ENCODE measurements at regions not wholly inside any gene's neighbourhood (a gene's known extent, or its start where the extent isn't known, plus 50 kb on each side); places are given as distances from the start of the nearest gene placed in this dataset.
"Not testable (repeated sequence)": the region's sequence is repeated elsewhere in the genome, so short reads cannot be mapped to it uniquely, and the experiment has no call there.

- H3K4me1 Mint-ChIP-seq, H3K27me3 Mint-ChIP-seq, H3K9me3 Mint-ChIP-seq, H3K36me3 Mint-ChIP-seq, H3K4me3 Mint-ChIP-seq, H3K27ac Mint-ChIP-seq: not testable (repeated sequence)
These were observed 174.4 kb upstream of the C1QTNF3 start for GRCh38 chr5:34217386-34217785.

- not testable (repeated sequence) for H3K36me3 Mint-ChIP-seq, H3K4me3 Mint-ChIP-seq, H3K9me3 Mint-ChIP-seq, H3K4me1 Mint-ChIP-seq, H3K27ac Mint-ChIP-seq, H3K27me3 Mint-ChIP-seq
These were observed 178.5 kb upstream of the C1QTNF3 start for GRCh38 chr5:34221329-34222073.

GRCh38 chr5:34223158-34223557, 180.1 kb upstream of the C1QTNF3 start:
- H3K27me3 Mint-ChIP-seq, H3K9me3 Mint-ChIP-seq, H3K4me1 Mint-ChIP-seq, H3K4me3 Mint-ChIP-seq, H3K36me3 Mint-ChIP-seq, H3K27ac Mint-ChIP-seq: not testable (repeated sequence)

GRCh38 chr5:34230402-34230801, 187.4 kb upstream of the C1QTNF3 start:
- H3K27me3 Mint-ChIP-seq, H3K36me3 Mint-ChIP-seq, H3K27ac Mint-ChIP-seq, H3K9me3 Mint-ChIP-seq, H3K4me3 Mint-ChIP-seq, H3K4me1 Mint-ChIP-seq: not testable (repeated sequence)

GRCh38 chr5:34243802-34244201, 200.8 kb upstream of the C1QTNF3 start:
- not testable (repeated sequence) for H3K27me3 Mint-ChIP-seq, H3K36me3 Mint-ChIP-seq, H3K9me3 Mint-ChIP-seq
- Mint-ChIP-seq H3K4me3 (peak overlapping the region; percentile 81 to 95 (median 94)), H3K27ac (peak overlapping the region in 2 of 3 donors; percentile 86 to 94), H3K4me1 (peaks cover 0 to 14% (median 8%) of the 10 kb centered on the region in 3 donors)

DNA sequence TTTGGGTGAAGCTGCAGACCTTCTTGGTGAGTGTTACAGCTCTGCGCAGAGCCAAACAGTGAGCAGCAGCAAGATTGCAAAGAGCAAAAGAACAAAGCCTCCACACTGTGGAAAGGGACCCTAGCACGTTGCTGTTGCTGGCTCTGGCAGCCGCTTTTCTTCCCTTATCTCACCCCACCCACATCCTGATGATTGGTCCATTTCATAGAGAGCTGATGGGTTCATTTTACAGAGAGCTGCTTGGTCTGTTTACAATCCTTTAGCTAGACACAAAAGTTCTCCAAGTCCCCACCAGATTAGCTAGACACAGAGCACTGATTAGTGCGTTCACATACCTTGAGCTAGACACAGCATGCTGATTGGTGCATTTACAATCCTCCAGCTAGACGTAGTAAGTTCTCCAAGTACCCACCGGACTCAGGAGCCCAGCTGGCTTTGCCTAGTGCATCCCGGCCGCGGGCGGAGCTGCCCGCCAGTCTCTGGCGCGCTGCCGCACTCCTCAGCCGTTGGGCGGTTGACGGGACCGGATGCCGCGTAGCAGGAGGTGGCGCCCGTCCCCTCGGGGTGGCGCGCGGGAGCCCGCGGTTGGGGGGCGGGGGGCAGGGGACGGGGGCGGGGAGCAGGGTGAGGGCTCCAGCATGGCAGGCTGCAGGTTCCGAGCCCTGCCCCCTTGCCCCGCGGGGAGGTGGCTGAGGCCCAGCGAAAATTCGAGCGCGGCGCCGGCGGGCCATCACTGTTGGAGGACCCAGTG, 201.4 kb upstream of the C1QTNF3 start:
- H3K4me3 Mint-ChIP-seq = peak overlapping the region; percentile 81 to 95 (median 94)
- not testable (repeated sequence) for H3K27me3 Mint-ChIP-seq, H3K9me3 Mint-ChIP-seq, H3K36me3 Mint-ChIP-seq
- peaks cover 0 to 14% (median 8%) of the 10 kb centered on the region in 3 donors for H3K4me1 Mint-ChIP-seq
- H3K27ac Mint-ChIP-seq = peak overlapping the region in 2 of 3 donors; percentile 86 to 94

GRCh38 chr5:34245032-34245394, 202.0 kb upstream of the C1QTNF3 start:
- Mint-ChIP-seq H3K4me3 (peak overlapping the region in 1 of 4 donors; percentile 80), H3K27ac (peak overlapping the region in 1 of 3 donors; percentile 59)
- not testable (repeated sequence) for H3K27me3 Mint-ChIP-seq

DNA sequence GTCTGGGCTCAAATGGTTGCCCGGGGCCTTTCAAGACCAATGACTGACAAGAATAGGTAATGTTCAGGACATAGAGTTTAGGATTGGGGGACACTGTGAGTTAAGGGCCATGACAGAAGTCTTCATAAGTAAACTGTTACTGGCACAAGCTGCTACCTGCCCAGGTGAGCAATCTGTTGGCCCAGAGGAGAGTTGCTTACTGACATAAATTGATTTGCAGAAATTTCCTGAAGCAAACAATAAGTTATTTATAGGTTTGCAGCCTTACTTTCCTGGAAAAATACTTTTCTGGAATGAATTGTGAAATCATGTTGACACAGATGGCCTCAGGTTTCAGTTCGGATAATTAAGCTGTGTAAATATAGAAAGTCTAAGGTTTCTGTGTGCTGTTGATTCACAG, 202.8 kb upstream of the C1QTNF3 start:
- H3K27ac Mint-ChIP-seq = peak overlapping the region in 2 of 3 donors; percentile 47 to 64
- H3K4me3 Mint-ChIP-seq = peak overlapping the region; percentile 55 to 76 (median 75)
- H3K27me3 Mint-ChIP-seq, H3K36me3 Mint-ChIP-seq, H3K9me3 Mint-ChIP-seq: not testable (repeated sequence)
- peaks cover 0 to 13% (median 7%) of the 10 kb centered on the region in 3 donors for H3K4me1 Mint-ChIP-seq

More at GRCh38 chr5:34245032-34245394, 202.0 kb upstream of the C1QTNF3 start:
- H3K36me3 Mint-ChIP-seq, H3K9me3 Mint-ChIP-seq: not testable (repeated sequence)
- H3K4me1 Mint-ChIP-seq = peaks cover 0 to 13% (median 7%) of the 10 kb centered on the region in 3 donors

- H3K4me3 Mint-ChIP-seq, H3K4me1 Mint-ChIP-seq, H3K9me3 Mint-ChIP-seq, H3K27ac Mint-ChIP-seq, H3K27me3 Mint-ChIP-seq, H3K36me3 Mint-ChIP-seq: not testable (repeated sequence)
These were observed 215.6 kb upstream of the C1QTNF3 start for GRCh38 chr5:34258598-34258997.

DNA sequence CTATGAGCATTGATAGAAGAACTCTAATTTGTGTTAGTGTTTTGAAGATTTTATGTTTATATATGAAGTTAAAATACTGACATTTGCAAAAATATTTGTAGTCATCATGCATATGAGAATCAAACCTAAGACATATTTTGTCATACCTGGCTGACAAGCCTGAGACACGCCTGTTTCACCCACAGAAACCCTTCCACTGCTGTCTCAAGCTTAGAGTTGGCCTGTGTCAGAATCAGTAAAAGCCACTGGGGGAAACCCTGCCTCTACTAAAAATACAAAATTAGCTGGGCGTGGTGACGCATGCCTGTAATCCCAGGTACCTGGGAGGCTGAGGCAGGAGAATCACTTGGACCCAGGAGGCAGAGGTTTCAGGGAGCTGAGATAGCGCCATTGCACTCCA, 218.0 kb upstream of the C1QTNF3 start:
- H3K4me3 Mint-ChIP-seq, H3K27ac Mint-ChIP-seq: not testable (repeated sequence)

GRCh38 chr5:34266151-34266550, 223.1 kb upstream of the C1QTNF3 start:
- H3K9me3 Mint-ChIP-seq, H3K36me3 Mint-ChIP-seq, H3K4me3 Mint-ChIP-seq, H3K27ac Mint-ChIP-seq, H3K4me1 Mint-ChIP-seq, H3K27me3 Mint-ChIP-seq: not testable (repeated sequence)

More for the DNA sequence above, 218.0 kb upstream of the C1QTNF3 start:
- not testable (repeated sequence) for H3K36me3 Mint-ChIP-seq, H3K9me3 Mint-ChIP-seq, H3K4me1 Mint-ChIP-seq, H3K27me3 Mint-ChIP-seq

- not testable (repeated sequence) for H3K27me3 Mint-ChIP-seq, H3K4me3 Mint-ChIP-seq, H3K9me3 Mint-ChIP-seq, H3K4me1 Mint-ChIP-seq, H3K36me3 Mint-ChIP-seq
- H3K27ac Mint-ChIP-seq = peak overlapping the region in 1 of 3 donors; percentile 43
These were observed 253.7 kb upstream of the C1QTNF3 start for GRCh38 chr5:34296759-34297158.

DNA sequence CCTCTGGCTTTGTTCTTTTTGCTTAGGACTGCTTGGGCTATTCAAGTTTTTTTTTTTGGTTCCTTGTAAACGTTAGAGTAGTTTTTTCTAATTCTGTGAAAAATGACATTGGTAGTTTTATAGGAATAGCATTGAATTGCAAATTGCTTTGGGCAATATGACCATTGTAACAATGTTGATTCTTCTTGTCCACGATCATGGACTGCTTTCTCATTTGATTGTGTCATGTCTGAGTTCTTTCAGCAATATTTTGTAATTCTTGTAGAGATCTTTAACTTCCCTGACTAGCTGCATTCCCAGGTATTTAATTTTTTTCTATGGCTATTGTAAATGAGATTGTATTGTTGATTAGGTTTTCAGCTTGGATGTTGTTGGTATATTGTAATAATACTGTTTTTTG, 286.2 kb upstream of the C1QTNF3 start:
- H3K9me3 Mint-ChIP-seq, H3K27me3 Mint-ChIP-seq, H3K27ac Mint-ChIP-seq, H3K36me3 Mint-ChIP-seq, H3K4me1 Mint-ChIP-seq, H3K4me3 Mint-ChIP-seq: not testable (repeated sequence)

GRCh38 chr5:34329611-34330108, 286.6 kb upstream of the C1QTNF3 start:
- H3K27ac Mint-ChIP-seq, H3K27me3 Mint-ChIP-seq, H3K36me3 Mint-ChIP-seq, H3K4me3 Mint-ChIP-seq, H3K4me1 Mint-ChIP-seq, H3K9me3 Mint-ChIP-seq: not testable (repeated sequence)

DNA sequence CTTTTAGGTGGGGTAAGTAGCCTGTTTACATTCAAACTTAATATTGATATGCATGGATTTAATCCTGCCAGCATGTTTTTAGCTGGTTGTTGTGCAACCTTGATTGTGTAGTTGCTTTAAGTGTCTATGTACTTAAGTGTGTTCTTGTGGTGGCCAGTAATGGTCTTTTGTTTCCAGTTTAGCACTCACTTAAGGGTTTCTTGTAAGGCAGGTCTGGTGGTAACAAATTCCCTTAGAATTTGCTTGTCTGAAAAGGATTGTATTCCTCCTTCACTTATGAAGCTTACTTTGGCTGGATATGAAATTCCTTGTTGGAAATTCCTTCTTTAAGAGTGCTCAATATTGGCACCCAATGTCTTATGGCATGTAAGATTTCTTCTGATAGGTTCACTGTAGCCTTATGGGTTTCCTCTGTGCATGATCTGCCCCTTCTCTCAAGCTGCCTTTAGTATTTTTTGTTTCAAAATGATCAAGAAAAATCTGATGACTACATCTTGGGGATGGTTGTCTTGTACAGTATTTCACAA, 289.0 kb upstream of the C1QTNF3 start:
- H3K27ac Mint-ChIP-seq, H3K36me3 Mint-ChIP-seq: not testable (repeated sequence)

More for the DNA sequence above, 289.0 kb upstream of the C1QTNF3 start:
- not testable (repeated sequence) for H3K27me3 Mint-ChIP-seq, H3K9me3 Mint-ChIP-seq, H3K4me1 Mint-ChIP-seq, H3K4me3 Mint-ChIP-seq
